Suprapubic skin (tissue), 4 donors: ENCODE measurements at regions not wholly inside any gene's neighbourhood (a gene's known extent, or its start where the extent isn't known, plus 50 kb on each side); places are given as distances from the start of the nearest gene placed in this dataset.

Experiments
- DNase-seq, 2 donors: peaks; one replicate each; pipeline ENCODE4 v3.0.0-alpha.2; 2019; ENCODE audit warnings: low spot score in 2 of 2
- H3K27ac ChIP-seq: fragments of 200-600 bp; sonication (generic); one replicate; pipeline ENCODE4 v1.5.1; 2019
- H3K27me3 ChIP-seq: fragments of 200-600 bp; sonication (generic); one replicate; pipeline ENCODE4 v1.5.1; 2019
- H3K36me3 ChIP-seq: fragments of 200-600 bp; sonication (generic); one replicate; pipeline ENCODE4 v1.5.1; 2019
- H3K4me1 ChIP-seq: fragments of 200-600 bp; sonication (generic); one replicate; pipeline ENCODE4 v1.5.1; 2019
- H3K4me3 ChIP-seq: fragments of 200-600 bp; sonication (generic); one replicate; pipeline ENCODE4 v1.5.1; 2019; ENCODE audit warnings: mild to moderate bottlenecking
- H3K9me3 ChIP-seq: fragments of 200-600 bp; sonication (generic); one replicate; pipeline ENCODE4 v1.5.1; 2019
- CTCF ChIP-seq, 2 donors: fragments of 200-600 bp in 1 of 2; fragments of 450-650 bp in 1 of 2; sonication (generic) in 1 of 2; IDR thresholded peaks; one replicate each; pipeline ENCODE4 v1.5.1; 2016 to 2019; ENCODE audit warnings: antibody characterized with exemption in 2 of 2, mild to moderate bottlenecking in 1 of 2, moderate library complexity in 1 of 2
- EP300 ChIP-seq: sonication (generic); formaldehyde crosslinking; IDR thresholded peaks from one replicate; pipeline ENCODE4 v1.6.1; 2017; ENCODE audit warnings: antibody characterized with exemption
- POLR2A ChIP-seq, 2 donors: fragments of 450-650 bp; IDR thresholded peaks; one replicate each; pipeline ENCODE4 v1.6.1; 2017; ENCODE audit warnings: antibody characterized with exemption in 2 of 2, mild to moderate bottlenecking in 2 of 2, moderate library complexity in 2 of 2
- POLR2AphosphoS5 ChIP-seq, 3 donors: sonication (generic); formaldehyde crosslinking; IDR thresholded peaks; one replicate each; pipeline ENCODE4 v1.6.1; 2017; ENCODE audit warnings: antibody characterized with exemption in 3 of 3
- WGBS: methylation state at CpG from one replicate; pipeline ENCODE4 v1.1.5; 2018; 5-methylcytosine and 5-hydroxymethylcytosine counted together

- TF ChIP-seq POLR2AphosphoS5 (IDR thresholded peaks at IDR 0.05) (no peak), POLR2A (IDR thresholded peaks at IDR 0.05) (no peak), CTCF (IDR thresholded peaks at IDR 0.05) (no peak), EP300 (no peak)
- Histone ChIP-seq H3K4me3 (no peak overlapping the region), H3K4me1 (peaks cover 7% of the 10 kb centered on the region), H3K36me3 (no peaks in the 10 kb centered on the region), H3K9me3 (no peaks in the 10 kb centered on the region), H3K27me3 (no peaks in the 10 kb centered on the region), H3K27ac (no peak overlapping the region)
- DNase-seq: no peak
- whole genome bisulfite sequencing: 94% methylated on average over 14 of the region's 14 CpGs
Measured at GRCh38 chr5:143646961-143647360, 165.0 kb upstream of the HMHB1 start.

DNA sequence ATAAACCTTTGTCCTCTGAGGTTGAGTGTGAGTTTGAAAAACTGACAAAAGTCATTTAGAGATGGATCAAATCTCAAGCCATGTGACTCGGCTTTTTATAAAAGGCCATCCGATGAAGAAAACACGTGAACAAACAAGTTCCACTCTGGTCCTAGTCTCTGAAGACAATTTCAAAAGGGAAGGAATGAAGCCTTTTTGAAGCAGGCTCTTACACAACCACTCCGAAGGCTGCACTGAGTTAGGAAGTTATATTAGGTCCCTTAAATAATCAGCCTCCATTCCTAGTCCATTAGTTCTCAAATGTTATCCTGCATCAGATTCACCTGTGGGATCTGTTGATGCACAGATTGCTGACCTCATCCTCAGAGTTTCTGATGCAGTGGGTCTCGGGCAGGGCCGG, 166.6 kb upstream of the HMHB1 start:
- TF ChIP-seq EP300 (no peak), POLR2A (IDR thresholded peaks at IDR 0.05) (no peak), POLR2AphosphoS5 (IDR thresholded peaks at IDR 0.05) (no peak), CTCF (IDR thresholded peaks at IDR 0.05) (no peak)
- Histone ChIP-seq H3K4me3 (no peak overlapping the region), H3K9me3 (no peaks in the 10 kb centered on the region), H3K27ac (no peak overlapping the region), H3K36me3 (no peaks in the 10 kb centered on the region), H3K4me1 (peaks cover 2% of the 10 kb centered on the region), H3K27me3 (no peaks in the 10 kb centered on the region)
- WGBS: 97% methylated on average over 6 of the region's 6 CpGs
- no peak for DNase-seq

GRCh38 chr5:143644727-143645126, 167.2 kb upstream of the HMHB1 start:
- 85% methylated on average over 3 of the region's 3 CpGs for WGBS
- Histone ChIP-seq H3K27me3 (no peaks in the 10 kb centered on the region), H3K36me3 (no peaks in the 10 kb centered on the region), H3K4me1 (no peaks in the 10 kb centered on the region), H3K4me3 (no peak overlapping the region), H3K27ac (no peak overlapping the region), H3K9me3 (no peaks in the 10 kb centered on the region)
- no peak for DNase-seq
- TF ChIP-seq CTCF (IDR thresholded peaks at IDR 0.05): no peak
- no peak for TF ChIP-seq POLR2AphosphoS5 (IDR thresholded peaks at IDR 0.05)
- no peak for TF ChIP-seq POLR2A (IDR thresholded peaks at IDR 0.05)
- TF ChIP-seq EP300: no peak

DNA sequence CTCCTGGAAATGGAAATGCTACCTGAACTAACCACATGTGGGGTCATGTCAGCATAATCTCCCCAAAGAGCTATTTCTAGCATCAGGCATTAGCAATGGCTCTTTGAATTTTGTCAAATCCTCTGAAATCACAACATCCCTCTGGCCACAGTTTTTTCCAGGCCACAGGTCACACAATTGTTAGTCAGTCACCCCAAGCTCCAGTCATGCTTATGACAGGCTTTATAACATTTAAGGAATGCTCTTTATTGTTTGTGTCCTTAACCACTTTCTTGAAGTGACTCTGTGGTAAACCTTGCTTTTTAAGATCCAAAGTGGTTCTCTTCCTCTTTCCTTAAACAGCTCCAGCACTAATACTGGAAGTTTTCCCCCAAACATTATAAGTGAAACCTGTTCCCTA, 169.2 kb upstream of the HMHB1 start:
- no peak overlapping the region for H3K27ac ChIP-seq
- H3K4me1 ChIP-seq: no peaks in the 10 kb centered on the region
- DNase-seq: no peak
- H3K27me3 ChIP-seq: no peaks in the 10 kb centered on the region
- TF ChIP-seq POLR2A (IDR thresholded peaks at IDR 0.05) (no peak), EP300 (no peak), CTCF (IDR thresholded peaks at IDR 0.05) (no peak), POLR2AphosphoS5 (IDR thresholded peaks at IDR 0.05) (no peak)
- H3K4me3 ChIP-seq: no peak overlapping the region
- no peaks in the 10 kb centered on the region for H3K36me3 ChIP-seq
- no peaks in the 10 kb centered on the region for H3K9me3 ChIP-seq

- no peak for DNase-seq
- Histone ChIP-seq H3K27ac (no peak overlapping the region), H3K4me3 (no peak overlapping the region), H3K36me3 (no peaks in the 10 kb centered on the region), H3K9me3 (no peaks in the 10 kb centered on the region), H3K4me1 (no peaks in the 10 kb centered on the region), H3K27me3 (no peaks in the 10 kb centered on the region)
- no peak for TF ChIP-seq EP300
- no peak for TF ChIP-seq CTCF (IDR thresholded peaks at IDR 0.05)
- no peak for TF ChIP-seq POLR2A (IDR thresholded peaks at IDR 0.05)
- no peak for TF ChIP-seq POLR2AphosphoS5 (IDR thresholded peaks at IDR 0.05)
- 53% methylated on average over 6 of the region's 6 CpGs for WGBS
Measured at GRCh38 chr5:143641549-143642355, 170.2 kb upstream of the HMHB1 start.
